Fibroblast of villous mesenchyme (primary cell): ENCODE measurements at regions not wholly inside any gene's neighbourhood (a gene's known extent, or its start where the extent isn't known, plus 50 kb on each side); places are given as distances from the start of the nearest gene placed in this dataset.
A peak's percentile ranks its signal among the peaks of the same experiment; 100 is the strongest.

ENCODE experiments used
- DNase-seq: peaks from one replicate; pipeline ENCODE4 v3.0.0-alpha.2; 2010; ENCODE audit warnings: low read depth
- H3K4me3 ChIP-seq: 2 replicates; pipeline ENCODE4 v1.5.1; 2011; ENCODE audit warnings: low read depth, mild to moderate bottlenecking, low read length
- TF ChIP-seq, protein P1 (sequence below): IDR thresholded peaks from 2 replicates; pipeline ENCODE4 v1.5.1; 2012; ENCODE audit warnings: low read depth, mild to moderate bottlenecking, low read length; ENCODE audit not compliant: insufficient read depth

DNA sequence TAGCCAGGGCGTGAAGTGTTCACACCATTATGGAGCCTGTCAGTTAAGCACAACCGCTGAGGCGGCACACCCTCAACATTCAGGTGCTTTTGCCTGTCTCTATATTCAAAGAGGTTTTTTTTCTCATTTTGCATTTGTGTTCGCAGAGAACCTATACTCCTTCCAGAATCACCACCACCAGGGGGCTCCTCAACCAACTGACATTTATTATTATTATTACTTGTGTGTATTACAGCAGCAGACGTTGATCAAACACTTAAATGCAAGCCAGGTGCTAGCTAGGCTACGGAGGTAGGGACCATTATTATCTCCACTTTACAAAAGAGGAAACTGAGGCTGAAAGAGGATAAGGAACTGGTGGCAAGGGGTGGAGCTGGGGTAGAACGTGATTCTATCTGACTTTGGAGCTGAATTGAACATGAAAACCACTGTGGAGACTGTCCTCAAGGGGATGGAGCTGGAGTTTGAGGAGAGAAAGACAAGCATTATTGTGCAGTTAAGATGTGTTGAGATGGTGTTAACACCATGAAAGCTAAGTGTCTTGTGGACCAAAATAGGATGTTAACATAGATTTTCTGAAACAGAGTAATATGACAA is 133.8 kb upstream of the PLXNA4 start:
- peak; percentile 60 for DNase-seq
- TF ChIP-seq, protein P1, sequence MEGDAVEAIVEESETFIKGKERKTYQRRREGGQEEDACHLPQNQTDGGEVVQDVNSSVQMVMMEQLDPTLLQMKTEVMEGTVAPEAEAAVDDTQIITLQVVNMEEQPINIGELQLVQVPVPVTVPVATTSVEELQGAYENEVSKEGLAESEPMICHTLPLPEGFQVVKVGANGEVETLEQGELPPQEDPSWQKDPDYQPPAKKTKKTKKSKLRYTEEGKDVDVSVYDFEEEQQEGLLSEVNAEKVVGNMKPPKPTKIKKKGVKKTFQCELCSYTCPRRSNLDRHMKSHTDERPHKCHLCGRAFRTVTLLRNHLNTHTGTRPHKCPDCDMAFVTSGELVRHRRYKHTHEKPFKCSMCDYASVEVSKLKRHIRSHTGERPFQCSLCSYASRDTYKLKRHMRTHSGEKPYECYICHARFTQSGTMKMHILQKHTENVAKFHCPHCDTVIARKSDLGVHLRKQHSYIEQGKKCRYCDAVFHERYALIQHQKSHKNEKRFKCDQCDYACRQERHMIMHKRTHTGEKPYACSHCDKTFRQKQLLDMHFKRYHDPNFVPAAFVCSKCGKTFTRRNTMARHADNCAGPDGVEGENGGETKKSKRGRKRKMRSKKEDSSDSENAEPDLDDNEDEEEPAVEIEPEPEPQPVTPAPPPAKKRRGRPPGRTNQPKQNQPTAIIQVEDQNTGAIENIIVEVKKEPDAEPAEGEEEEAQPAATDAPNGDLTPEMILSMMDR = peak; percentile 73
- H3K4me3 ChIP-seq = no peak overlapping the region

DNA sequence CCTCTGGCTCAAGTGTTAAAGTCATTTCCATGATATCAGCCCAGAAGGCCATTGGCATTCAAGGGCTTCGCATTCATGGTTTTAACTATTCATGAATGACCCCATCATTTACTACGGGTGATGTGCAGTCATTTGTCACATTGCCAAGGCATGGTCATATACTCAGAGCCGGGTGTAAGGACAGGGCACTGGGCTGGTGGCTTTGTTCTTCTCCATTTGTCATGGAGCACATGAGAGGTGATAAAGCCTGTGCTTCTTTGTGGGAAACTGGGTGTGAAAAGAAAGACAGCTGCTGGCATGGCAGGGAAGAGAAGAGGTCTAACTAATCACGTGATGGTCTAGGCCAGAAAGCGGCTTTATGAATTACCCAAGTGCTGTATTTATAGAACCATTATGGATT is 132.2 kb upstream of the PLXNA4 start:
- TF ChIP-seq, protein P1 = no peak
- no peak overlapping the region for H3K4me3 ChIP-seq
- DNase-seq = no peak

- H3K4me3 ChIP-seq = no peak overlapping the region
- TF ChIP-seq, protein P1 = no peak
- no peak for DNase-seq
These were observed 128.9 kb upstream of the PLXNA4 start for GRCh38 chr7:132705146-132705545.

- TF ChIP-seq, protein P1 = no peak
- DNase-seq = no peak
- no peak overlapping the region for H3K4me3 ChIP-seq
These were observed 127.5 kb upstream of the PLXNA4 start for GRCh38 chr7:132703742-132704141.

- no peak overlapping the region for H3K4me3 ChIP-seq
- TF ChIP-seq, protein P1 = no peak
- no peak for DNase-seq
These were observed 120.7 kb upstream of the PLXNA4 start for GRCh38 chr7:132697003-132697402.

GRCh38 chr7:132696332-132696731 is 120.1 kb upstream of the PLXNA4 start:
- no peak for DNase-seq
- no peak overlapping the region for H3K4me3 ChIP-seq
- TF ChIP-seq, protein P1 = no peak

DNA sequence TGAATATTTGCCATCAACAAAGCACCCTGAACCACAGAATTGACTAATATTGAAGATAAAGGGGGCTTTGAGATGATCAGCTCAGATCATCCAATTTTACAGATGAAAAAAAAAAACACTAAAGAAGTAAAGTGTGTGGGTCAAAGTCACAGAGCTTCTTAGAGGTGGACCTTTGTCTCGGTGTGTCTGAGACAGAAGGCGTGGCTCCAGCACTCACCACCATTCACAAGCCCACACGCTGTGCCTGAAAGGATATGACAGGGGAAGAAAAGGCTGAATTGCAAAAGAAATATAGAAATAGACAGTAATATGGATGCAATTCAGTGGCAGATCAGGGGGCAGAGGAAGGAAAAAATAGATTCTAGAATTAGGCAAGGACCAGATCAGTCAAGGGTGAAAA is 114.9 kb upstream of the PLXNA4 start:
- TF ChIP-seq, protein P1 = no peak
- no peak for DNase-seq
- no peak overlapping the region for H3K4me3 ChIP-seq
